Left ventricle myocardium inferior (tissue), 1 donor: ENCODE measurements at regions not wholly inside any gene's neighbourhood (a gene's known extent, or its start where the extent isn't known, plus 50 kb on each side); places are given as distances from the start of the nearest gene placed in this dataset.

Experiments
- DNase-seq: peaks from one replicate; pipeline ENCODE4 v3.0.0-alpha.2; 2020
- H3K27ac ChIP-seq: fragments of 200-600 bp; replicated peaks from 2 replicates; pipeline ENCODE4 v1.8.0; 2021
- H3K27me3 ChIP-seq: fragments of 200-600 bp; 2 replicates; pipeline ENCODE4 v1.8.0; 2021; ENCODE audit warnings: low read depth
- H3K36me3 ChIP-seq: fragments of 200-600 bp; 2 replicates; pipeline ENCODE4 v1.8.0; 2021
- H3K4me1 ChIP-seq: fragments of 200-600 bp; 2 replicates; pipeline ENCODE4 v1.8.0; 2021
- H3K4me3 ChIP-seq: fragments of 200-600 bp; 2 replicates; pipeline ENCODE4 v1.8.0; 2021; ENCODE audit warnings: mild to moderate bottlenecking, moderate library complexity
- H3K9me3 ChIP-seq: fragments of 200-600 bp; replicated peaks from 2 replicates; pipeline ENCODE4 v1.8.0; 2021
- CTCF ChIP-seq: fragments of 200-600 bp; IDR thresholded peaks from 2 replicates; pipeline ENCODE4 v1.8.0; 2021; ENCODE audit warnings: antibody characterized with exemption, mild to moderate bottlenecking, borderline replicate concordance
- intact Hi-C: fragments of 100-400 bp; cut with micrococcal nuclease; formaldehyde crosslinking; loops from one replicate; pipeline ENCODE4 v1.11.0; 2022
- donor health status: DM: no; HTN: yes; CAD: no; lungs with severe emphysema.

- no peak for DNase-seq
- H3K9me3 ChIP-seq = no peaks in the 10 kb centered on the region
- H3K27ac ChIP-seq = no peak overlapping the region
- H3K27me3 ChIP-seq = no peaks in the 10 kb centered on the region
- peaks cover 29% of the 10 kb centered on the region for H3K4me1 ChIP-seq
- no peak overlapping the region for H3K4me3 ChIP-seq
- intact Hi-C loops = no loop called here
- TF ChIP-seq CTCF = no peak
- no peaks in the 10 kb centered on the region for H3K36me3 ChIP-seq
These were observed 201.5 kb upstream of the GATB start for GRCh38 chr4:151962138-151962823.

- DNase-seq = no peak
- Histone ChIP-seq H3K27me3 (no peaks in the 10 kb centered on the region), H3K4me1 (peaks cover 38% of the 10 kb centered on the region), H3K9me3 (no peaks in the 10 kb centered on the region), H3K36me3 (no peaks in the 10 kb centered on the region), H3K27ac (no peak overlapping the region), H3K4me3 (no peak overlapping the region)
- intact Hi-C loops = no loop called here
- TF ChIP-seq CTCF = no peak
These were observed 200.6 kb upstream of the GATB start for GRCh38 chr4:151961456-151961855.

GRCh38 chr4:151960449-151961230, 199.8 kb upstream of the GATB start:
- Histone ChIP-seq H3K4me3 (no peak overlapping the region), H3K27ac (no peak overlapping the region), H3K36me3 (no peaks in the 10 kb centered on the region), H3K9me3 (no peaks in the 10 kb centered on the region), H3K4me1 (peaks cover 38% of the 10 kb centered on the region), H3K27me3 (no peaks in the 10 kb centered on the region)
- intact Hi-C loops = no loop called here
- DNase-seq = no peak
- TF ChIP-seq CTCF = no peak

- Histone ChIP-seq H3K27me3 (no peaks in the 10 kb centered on the region), H3K4me3 (no peak overlapping the region), H3K9me3 (no peaks in the 10 kb centered on the region), H3K4me1 (peaks cover 32% of the 10 kb centered on the region), H3K36me3 (no peaks in the 10 kb centered on the region), H3K27ac (peak overlapping the region; percentile 47)
- peak; percentile 10 for TF ChIP-seq CTCF
- DNase-seq = no peak
- intact Hi-C loops = no loop called here
These were observed 196.3 kb upstream of the GATB start for GRCh38 chr4:151957153-151957552.

GRCh38 chr4:151955721-151956380, 195.0 kb upstream of the GATB start:
- peaks cover 19% of the 10 kb centered on the region for H3K4me1 ChIP-seq
- no peak overlapping the region for H3K4me3 ChIP-seq
- no peak for TF ChIP-seq CTCF
- no peaks in the 10 kb centered on the region for H3K9me3 ChIP-seq
- H3K27ac ChIP-seq = no peak overlapping the region
- no peaks in the 10 kb centered on the region for H3K27me3 ChIP-seq
- intact Hi-C loops = no loop called here
- no peaks in the 10 kb centered on the region for H3K36me3 ChIP-seq
- no peak for DNase-seq
